ENCODE measurements at regions not wholly inside any gene's neighbourhood (a gene's known extent, or its start where the extent isn't known, plus 50 kb on each side); places are given as distances from the start of the nearest gene placed in this dataset.
"Not testable (repeated sequence)": the region's sequence is repeated elsewhere in the genome, so short reads cannot be mapped to it uniquely, and the experiment has no call there.

DNA sequence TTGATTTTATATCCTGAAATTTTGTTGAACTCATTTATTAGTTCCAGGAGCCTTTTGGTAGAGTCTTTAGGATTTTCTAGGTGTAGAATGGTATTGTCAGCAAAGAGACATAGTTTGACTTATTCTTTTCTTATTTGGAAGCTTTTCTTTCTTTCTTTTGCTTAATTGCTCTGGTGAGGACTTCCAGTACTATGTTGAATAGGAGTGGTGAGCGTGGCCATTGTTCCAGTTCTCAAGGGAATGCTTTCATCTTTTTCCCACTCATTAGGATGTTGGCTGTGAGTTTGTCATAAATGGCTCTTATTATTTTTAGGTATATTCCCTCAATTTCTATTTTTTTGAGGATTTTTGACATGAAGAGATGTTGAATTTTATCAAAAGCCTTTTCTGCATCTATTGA, 182.2 kb upstream of the SPRY2 start:
- DNase-seq (no peak), ATAC-seq (no peak)
- intact Hi-C loops (cut with DNase I): no loop called here
- Histone ChIP-seq H3K9me3 (no peaks in the 10 kb centered on the region), H3K36me3 (ENCODE audit: insufficient read depth in 1 of 2, low read depth in 1 of 2) (no peaks in the 10 kb centered on the region), H3K4me3 (no peak overlapping the region), H3K27me3 (ENCODE audit: insufficient read depth in 3 of 3, low read length in 2 of 3) (no peaks in the 10 kb centered on the region), H3K27ac (no peak overlapping the region), H3K4me1 (no peaks in the 10 kb centered on the region)
- 55 to 84% (median 74%) methylated on average over 1 of the region's 1 CpG for WGBS, 3 donors
- TF ChIP-seq, protein P1, sequence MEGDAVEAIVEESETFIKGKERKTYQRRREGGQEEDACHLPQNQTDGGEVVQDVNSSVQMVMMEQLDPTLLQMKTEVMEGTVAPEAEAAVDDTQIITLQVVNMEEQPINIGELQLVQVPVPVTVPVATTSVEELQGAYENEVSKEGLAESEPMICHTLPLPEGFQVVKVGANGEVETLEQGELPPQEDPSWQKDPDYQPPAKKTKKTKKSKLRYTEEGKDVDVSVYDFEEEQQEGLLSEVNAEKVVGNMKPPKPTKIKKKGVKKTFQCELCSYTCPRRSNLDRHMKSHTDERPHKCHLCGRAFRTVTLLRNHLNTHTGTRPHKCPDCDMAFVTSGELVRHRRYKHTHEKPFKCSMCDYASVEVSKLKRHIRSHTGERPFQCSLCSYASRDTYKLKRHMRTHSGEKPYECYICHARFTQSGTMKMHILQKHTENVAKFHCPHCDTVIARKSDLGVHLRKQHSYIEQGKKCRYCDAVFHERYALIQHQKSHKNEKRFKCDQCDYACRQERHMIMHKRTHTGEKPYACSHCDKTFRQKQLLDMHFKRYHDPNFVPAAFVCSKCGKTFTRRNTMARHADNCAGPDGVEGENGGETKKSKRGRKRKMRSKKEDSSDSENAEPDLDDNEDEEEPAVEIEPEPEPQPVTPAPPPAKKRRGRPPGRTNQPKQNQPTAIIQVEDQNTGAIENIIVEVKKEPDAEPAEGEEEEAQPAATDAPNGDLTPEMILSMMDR (IDR thresholded peaks at IDR 0.05): no peak

DNA sequence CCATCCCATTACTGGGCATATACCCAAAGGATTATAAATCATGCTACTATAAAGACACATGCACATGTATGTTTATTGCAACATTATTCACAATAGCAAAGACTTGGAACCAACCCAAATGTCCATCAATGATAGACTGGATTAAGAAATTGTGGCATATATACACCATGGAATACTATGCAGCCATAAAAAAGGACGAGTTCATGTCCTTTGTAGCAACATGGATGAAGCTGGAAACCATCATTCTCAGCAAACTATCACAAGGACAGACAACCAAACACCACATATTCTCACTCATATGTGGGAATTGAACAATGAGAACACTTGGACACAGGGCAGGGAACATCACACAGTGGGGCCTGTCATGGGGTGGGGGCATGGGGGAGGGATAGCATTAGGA, 181.5 kb upstream of the SPRY2 start:
- H3K4me3 ChIP-seq; H3K9me3 ChIP-seq; intact Hi-C loops (cut with DNase I); H3K27me3 ChIP-seq (ENCODE audit: insufficient read depth in 3 of 3, low read length in 2 of 3); H3K4me1 ChIP-seq; ATAC-seq; DNase-seq; H3K27ac ChIP-seq; H3K36me3 ChIP-seq (ENCODE audit: insufficient read depth in 1 of 2, low read depth in 1 of 2): not testable (repeated sequence)
- 80 to 88% (median 82%) methylated on average over 1 of the region's 1 CpG for WGBS, 3 donors

DNA sequence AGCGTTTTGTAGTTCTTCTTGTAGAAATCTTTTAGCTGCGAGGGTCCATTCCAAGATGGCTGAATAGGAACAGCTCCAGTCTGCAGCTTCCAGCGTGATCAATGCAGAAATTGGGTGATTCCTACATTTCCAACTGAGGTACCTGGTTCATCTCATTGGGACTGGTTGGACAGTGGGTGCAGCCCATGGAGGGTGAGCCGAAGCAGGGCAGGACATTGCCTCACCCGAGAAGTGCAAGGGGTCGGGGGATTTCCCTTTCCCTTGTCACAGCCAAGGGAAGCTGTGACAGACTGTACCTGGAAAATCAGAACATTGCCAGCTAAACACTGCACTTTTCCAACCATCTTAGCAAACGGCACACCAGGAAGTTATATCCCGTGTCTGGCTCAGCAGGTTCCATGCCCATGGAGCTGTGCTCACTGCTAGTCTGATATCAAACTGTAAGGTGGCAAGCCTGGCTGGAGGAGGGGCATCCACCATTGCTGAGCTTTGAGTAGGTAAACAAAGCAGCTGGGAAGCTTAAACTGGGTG, 176.0 kb upstream of the SPRY2 start:
- no peaks in the 10 kb centered on the region for H3K36me3 ChIP-seq (ENCODE audit: insufficient read depth in 1 of 2, low read depth in 1 of 2)
- TF ChIP-seq, protein P1 (IDR thresholded peaks at IDR 0.05): no peak
- H3K27ac ChIP-seq: no peak overlapping the region
- WGBS, 3 donors: 92 to 95% (median 94%) methylated on average over 8 of the region's 8 CpGs
- ATAC-seq: no peak
- intact Hi-C loops (cut with DNase I): no loop called here
- H3K9me3 ChIP-seq: peaks cover 4% of the 10 kb centered on the region
- H3K4me1 ChIP-seq: no peaks in the 10 kb centered on the region
- DNase-seq: no peak
- H3K27me3 ChIP-seq (ENCODE audit: insufficient read depth in 3 of 3, low read length in 2 of 3): no peaks in the 10 kb centered on the region
- no peak overlapping the region for H3K4me3 ChIP-seq

DNA sequence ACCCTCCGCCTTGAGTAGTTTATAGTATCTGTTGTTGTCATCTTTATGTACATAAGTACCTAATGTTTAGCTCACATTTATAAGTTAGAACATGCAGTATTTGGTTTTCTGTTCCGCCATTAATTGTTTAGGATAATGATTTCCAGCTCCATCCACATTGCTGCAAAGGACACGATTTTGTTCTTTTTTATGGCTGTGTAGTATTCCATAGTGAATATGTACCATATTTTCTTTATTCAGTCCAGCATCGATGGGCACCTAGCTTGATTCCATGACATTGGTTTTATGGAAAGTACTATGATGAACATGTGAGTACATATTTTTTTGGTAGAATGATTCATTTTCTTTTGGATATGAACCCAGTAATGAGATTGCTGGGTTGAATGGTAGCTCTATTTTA, 174.4 kb upstream of the SPRY2 start:
- ATAC-seq (no peak), DNase-seq (no peak)
- intact Hi-C loops (cut with DNase I): no loop called here
- TF ChIP-seq, protein P1 (IDR thresholded peaks at IDR 0.05): no peak
- H3K4me3 ChIP-seq: no peak overlapping the region
- H3K27me3 ChIP-seq (ENCODE audit: insufficient read depth in 3 of 3, low read length in 2 of 3): no peaks in the 10 kb centered on the region
- no peaks in the 10 kb centered on the region for H3K4me1 ChIP-seq
- H3K36me3 ChIP-seq (ENCODE audit: insufficient read depth in 1 of 2, low read depth in 1 of 2): no peaks in the 10 kb centered on the region
- H3K9me3 ChIP-seq: peaks cover 4% of the 10 kb centered on the region
- WGBS, 3 donors: 97 to 99% (median 97%) methylated on average over 4 of the region's 4 CpGs
- H3K27ac ChIP-seq: no peak overlapping the region

DNA sequence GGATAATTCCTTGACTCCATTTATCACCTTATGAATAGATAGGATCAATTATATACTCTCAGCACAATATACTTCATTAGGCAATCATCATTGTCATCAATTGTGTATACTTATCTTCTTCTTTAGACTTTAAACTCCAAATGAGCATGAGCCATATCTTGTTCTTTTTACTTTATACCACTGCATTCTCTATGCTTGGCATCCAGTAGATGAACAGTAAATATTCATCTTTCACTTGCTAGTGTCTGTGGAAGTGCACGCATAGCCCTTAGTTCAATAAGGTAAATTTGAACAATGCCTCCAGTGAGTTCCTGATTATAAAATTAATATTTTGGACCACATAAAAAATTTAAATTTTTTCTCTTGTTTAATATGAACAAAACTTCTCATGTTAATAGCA, 172.3 kb upstream of the SPRY2 start:
- no peaks in the 10 kb centered on the region for H3K36me3 ChIP-seq (ENCODE audit: insufficient read depth in 1 of 2, low read depth in 1 of 2)
- WGBS, 3 donors: 96 to 98% (median 98%) methylated on average over 1 of the region's 1 CpG
- intact Hi-C loops (cut with DNase I): no loop called here
- H3K27me3 ChIP-seq (ENCODE audit: insufficient read depth in 3 of 3, low read length in 2 of 3): no peaks in the 10 kb centered on the region
- H3K4me3 ChIP-seq: no peak overlapping the region
- no peak for DNase-seq
- H3K9me3 ChIP-seq: peaks cover 4% of the 10 kb centered on the region
- no peak overlapping the region for H3K27ac ChIP-seq
- TF ChIP-seq, protein P1 (IDR thresholded peaks at IDR 0.05): no peak
- H3K4me1 ChIP-seq: no peaks in the 10 kb centered on the region
- ATAC-seq: no peak
